HG03064 (cell line): ENCODE measurements at regions not wholly inside any gene's neighbourhood (a gene's known extent, or its start where the extent isn't known, plus 50 kb on each side); places are given as distances from the start of the nearest gene placed in this dataset.
"Not testable (repeated sequence)": the region's sequence is repeated elsewhere in the genome, so short reads cannot be mapped to it uniquely, and the experiment has no call there.

ENCODE experiments used
- ATAC-seq: cut with Tn5 transposase; IDR thresholded peaks from one replicate; pipeline ENCODE4 v1.9.1; 2021; ENCODE audit warnings: low read depth; ENCODE audit not compliant: unreplicated experiment

- ATAC-seq, result no peak
These were observed 1865.4 kb downstream of the MAT2B start for GRCh38 chr5:165370794-165371193.

GRCh38 chr5:165375201-165375600 is 1869.8 kb downstream of the MAT2B start:
- ATAC-seq, result no peak

GRCh38 chr5:165393839-165394238 is 1888.4 kb downstream of the MAT2B start:
- ATAC-seq, result no peak

- no peak for ATAC-seq
These were observed 1892.1 kb downstream of the MAT2B start for GRCh38 chr5:165397516-165397915.

- ATAC-seq, result no peak
These were observed 1894.7 kb downstream of the MAT2B start for GRCh38 chr5:165400086-165400485.

- ATAC-seq, result no peak
These were observed 1899.5 kb downstream of the MAT2B start for GRCh38 chr5:165404917-165405316.

GRCh38 chr5:165405340-165405739 is 1899.9 kb downstream of the MAT2B start:
- no peak for ATAC-seq

- ATAC-seq, result no peak
These were observed 1901.9 kb downstream of the MAT2B start for GRCh38 chr5:165407352-165407751.

GRCh38 chr5:165410476-165410875 is 1905.1 kb downstream of the MAT2B start:
- ATAC-seq, result no peak

GRCh38 chr5:165411532-165411931 is 1906.1 kb downstream of the MAT2B start:
- ATAC-seq, result not testable (repeated sequence)

GRCh38 chr5:165420493-165420892 is 1915.1 kb downstream of the MAT2B start:
- ATAC-seq, result no peak

GRCh38 chr5:165423697-165424299 is 1918.4 kb downstream of the MAT2B start:
- no peak for ATAC-seq

GRCh38 chr5:165425594-165425993 is 1920.2 kb downstream of the MAT2B start:
- ATAC-seq, result no peak

- ATAC-seq, result no peak
These were observed 1943.3 kb downstream of the MAT2B start for GRCh38 chr5:165448753-165449152.

- peak; percentile 60 for ATAC-seq
These were observed 1952.6 kb downstream of the MAT2B start for GRCh38 chr5:165457859-165458481.

- no peak for ATAC-seq
These were observed 1953.8 kb downstream of the MAT2B start for GRCh38 chr5:165459232-165459631.

GRCh38 chr5:165460911-165461310 is 1955.5 kb downstream of the MAT2B start:
- ATAC-seq, result no peak

GRCh38 chr5:165477546-165477945 is 1972.1 kb downstream of the MAT2B start:
- no peak for ATAC-seq

GRCh38 chr5:165495829-165496380 is 1990.5 kb downstream of the MAT2B start:
- no peak for ATAC-seq

GRCh38 chr5:165497707-165498106 is 1992.3 kb downstream of the MAT2B start:
- ATAC-seq, result no peak

- no peak for ATAC-seq
These were observed 1997.7 kb downstream of the MAT2B start for GRCh38 chr5:165502893-165503691.
